ENCODE measurements at regions not wholly inside any gene's neighbourhood (a gene's known extent, or its start where the extent isn't known, plus 50 kb on each side); places are given as distances from the start of the nearest gene placed in this dataset.

DNA sequence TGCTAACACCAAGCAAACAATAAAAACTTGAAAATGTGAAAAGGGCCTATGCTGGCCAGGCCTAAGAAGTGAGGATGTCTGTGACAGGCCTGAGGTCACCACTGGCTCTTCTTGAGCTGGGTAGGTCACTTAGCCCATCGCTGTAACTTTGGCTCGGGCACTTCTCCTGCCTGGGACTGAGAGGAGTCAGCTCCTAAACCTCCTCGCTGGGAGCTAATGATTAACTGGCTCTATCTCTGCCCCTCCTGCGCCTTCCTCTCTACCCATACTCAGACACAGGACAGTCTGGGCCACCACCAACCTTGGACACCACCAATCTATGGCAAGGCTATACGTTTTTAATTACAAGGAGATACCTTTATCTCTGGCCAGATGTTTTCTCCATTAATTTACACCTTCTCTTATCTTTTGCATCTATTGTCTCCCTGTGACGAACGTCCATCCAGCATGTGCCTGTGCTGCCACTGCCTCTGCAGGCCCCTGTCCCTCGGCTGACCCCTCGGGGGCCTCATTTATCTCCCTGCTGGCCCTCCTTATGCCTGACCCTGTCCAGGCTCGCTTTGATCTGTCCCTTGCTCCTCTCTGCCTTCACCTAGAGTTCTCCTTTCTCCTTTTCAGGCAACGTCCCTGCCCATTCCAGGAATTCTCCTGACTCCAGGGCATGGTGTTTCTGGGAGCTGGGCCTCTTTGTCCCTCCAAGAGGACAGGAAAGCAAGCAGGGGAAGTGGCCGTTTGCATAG lies 149.1 kb upstream of the GATA6 start:
- Histone ChIP-seq H3K4me3 (ENCODE audit: low read length) (no peak overlapping the region), H3K36me3 (ENCODE audit: control insufficient read depth, insufficient read depth, low read length) (no peaks in the 10 kb centered on the region), H3K4me1 (ENCODE audit: control insufficient read depth, insufficient read depth, low read length) (peaks cover 14% of the 10 kb centered on the region), H3K9me3 (ENCODE audit: control insufficient read depth, low read length) (peaks cover 11% of the 10 kb centered on the region), H3K9ac (ENCODE audit: extremely low read depth, low read length, poor library complexity, severe bottlenecking) (peak overlapping the region; percentile 15), H3K27me3 (ENCODE audit: control insufficient read depth, insufficient read depth, low read length, poor library complexity, severe bottlenecking) (no peaks in the 10 kb centered on the region), H3K27ac (ENCODE audit: low read depth, low read length) (no peak overlapping the region)
- Mint-ChIP-seq H3K27ac (peak overlapping the region; percentile 66), H3K9me3 (peaks cover 3% of the 10 kb centered on the region), H3K27me3 (ENCODE audit: insufficient read depth) (no peaks in the 10 kb centered on the region), H3K36me3 (ENCODE audit: low read depth) (no peaks in the 10 kb centered on the region), H3K4me1 (peaks cover 40% of the 10 kb centered on the region), H3K4me3 (no peak overlapping the region)
- TF ChIP-seq, protein P1, sequence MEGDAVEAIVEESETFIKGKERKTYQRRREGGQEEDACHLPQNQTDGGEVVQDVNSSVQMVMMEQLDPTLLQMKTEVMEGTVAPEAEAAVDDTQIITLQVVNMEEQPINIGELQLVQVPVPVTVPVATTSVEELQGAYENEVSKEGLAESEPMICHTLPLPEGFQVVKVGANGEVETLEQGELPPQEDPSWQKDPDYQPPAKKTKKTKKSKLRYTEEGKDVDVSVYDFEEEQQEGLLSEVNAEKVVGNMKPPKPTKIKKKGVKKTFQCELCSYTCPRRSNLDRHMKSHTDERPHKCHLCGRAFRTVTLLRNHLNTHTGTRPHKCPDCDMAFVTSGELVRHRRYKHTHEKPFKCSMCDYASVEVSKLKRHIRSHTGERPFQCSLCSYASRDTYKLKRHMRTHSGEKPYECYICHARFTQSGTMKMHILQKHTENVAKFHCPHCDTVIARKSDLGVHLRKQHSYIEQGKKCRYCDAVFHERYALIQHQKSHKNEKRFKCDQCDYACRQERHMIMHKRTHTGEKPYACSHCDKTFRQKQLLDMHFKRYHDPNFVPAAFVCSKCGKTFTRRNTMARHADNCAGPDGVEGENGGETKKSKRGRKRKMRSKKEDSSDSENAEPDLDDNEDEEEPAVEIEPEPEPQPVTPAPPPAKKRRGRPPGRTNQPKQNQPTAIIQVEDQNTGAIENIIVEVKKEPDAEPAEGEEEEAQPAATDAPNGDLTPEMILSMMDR (conservative IDR thresholded peaks at IDR 0.05): no peak
- 58 to 60% methylated on average over 7 to 12 of the region's 12 CpGs for WGBS, 2 experiments (ENCODE audit: insufficient coverage in 1 of 2, insufficient read length in 1 of 2)
- peak; percentile 67 for DNase-seq

DNA sequence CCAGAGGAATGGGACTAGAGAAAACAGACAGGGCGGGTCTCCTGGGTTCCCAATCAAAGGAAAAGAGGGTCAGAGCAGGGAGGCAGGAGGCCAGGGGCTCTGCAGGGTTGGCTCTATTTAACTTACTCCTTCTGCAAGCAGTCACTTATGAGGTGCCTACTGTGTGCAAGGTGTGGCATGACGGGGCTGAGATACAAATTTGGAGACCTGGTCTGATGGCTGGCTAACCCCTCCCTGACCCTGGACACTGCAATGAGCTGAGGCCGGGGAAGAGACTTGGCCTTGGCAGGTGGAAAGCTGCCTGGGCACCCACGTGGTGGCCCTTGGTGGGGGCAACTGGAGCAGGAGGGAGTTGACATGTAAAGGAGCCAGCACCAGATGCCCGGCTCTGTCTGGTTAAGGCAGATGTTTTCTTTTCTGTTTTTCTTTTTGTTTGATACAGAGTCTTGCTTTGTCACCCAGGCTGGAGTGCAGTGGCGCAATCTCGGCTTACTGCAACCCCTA lies 148.5 kb upstream of the GATA6 start:
- no peak overlapping the region for H3K4me3 Mint-ChIP-seq
- peak overlapping the region; percentile 15 for H3K9ac ChIP-seq (ENCODE audit: extremely low read depth, low read length, poor library complexity, severe bottlenecking)
- no peaks in the 10 kb centered on the region for H3K27me3 Mint-ChIP-seq (ENCODE audit: insufficient read depth)
- 89 to 92% methylated on average over 3 to 7 of the region's 7 CpGs for WGBS, 2 experiments (ENCODE audit: insufficient coverage in 1 of 2, insufficient read length in 1 of 2)
- no peak overlapping the region for H3K27ac ChIP-seq (ENCODE audit: low read depth, low read length)
- peaks cover 14% of the 10 kb centered on the region for H3K4me1 ChIP-seq (ENCODE audit: control insufficient read depth, insufficient read depth, low read length)
- no peak for DNase-seq
- peak overlapping the region; percentile 66 for H3K27ac Mint-ChIP-seq
- peaks cover 11% of the 10 kb centered on the region for H3K9me3 ChIP-seq (ENCODE audit: control insufficient read depth, low read length)
- H3K27me3 ChIP-seq (ENCODE audit: control insufficient read depth, insufficient read depth, low read length, poor library complexity, severe bottlenecking): no peaks in the 10 kb centered on the region
- TF ChIP-seq, protein P1 (conservative IDR thresholded peaks at IDR 0.05): no peak
- H3K36me3 Mint-ChIP-seq (ENCODE audit: low read depth): no peaks in the 10 kb centered on the region
- H3K4me3 ChIP-seq (ENCODE audit: low read length): no peak overlapping the region
- H3K36me3 ChIP-seq (ENCODE audit: control insufficient read depth, insufficient read depth, low read length): no peaks in the 10 kb centered on the region
- H3K9me3 Mint-ChIP-seq: peaks cover 3% of the 10 kb centered on the region
- peaks cover 45% of the 10 kb centered on the region for H3K4me1 Mint-ChIP-seq

DNA sequence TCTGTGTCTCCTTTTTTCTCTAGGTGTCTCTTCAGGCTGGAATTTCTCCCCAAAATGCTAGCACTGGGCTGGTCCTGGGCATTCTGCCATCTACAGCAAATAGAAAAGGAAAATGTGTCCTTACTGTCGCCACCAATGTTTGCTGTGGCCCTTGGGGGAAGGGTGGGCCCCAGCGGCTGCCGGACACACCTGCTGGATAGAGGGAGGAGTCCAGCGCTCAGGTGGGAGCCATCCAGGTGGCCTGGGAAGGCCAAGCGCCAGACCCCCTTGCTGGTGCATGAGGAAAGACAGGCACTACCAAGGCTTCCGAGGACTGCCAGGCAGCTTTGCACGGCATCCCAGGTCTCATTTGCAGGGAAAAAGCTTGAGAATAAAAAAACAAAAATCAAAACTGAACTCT lies 147.7 kb upstream of the GATA6 start:
- 80 to 97% methylated on average over 1 to 7 of the region's 7 CpGs for WGBS, 2 experiments (ENCODE audit: insufficient coverage in 1 of 2, insufficient read length in 1 of 2)

More for the DNA sequence above, 147.7 kb upstream of the GATA6 start:
- Histone ChIP-seq H3K4me3 (ENCODE audit: low read length) (no peak overlapping the region), H3K9ac (ENCODE audit: extremely low read depth, low read length, poor library complexity, severe bottlenecking) (no peak overlapping the region), H3K27ac (ENCODE audit: low read depth, low read length) (no peak overlapping the region), H3K4me1 (ENCODE audit: control insufficient read depth, insufficient read depth, low read length) (peaks cover 19% of the 10 kb centered on the region), H3K9me3 (ENCODE audit: control insufficient read depth, low read length) (peaks cover 5% of the 10 kb centered on the region), H3K36me3 (ENCODE audit: control insufficient read depth, insufficient read depth, low read length) (no peaks in the 10 kb centered on the region), H3K27me3 (ENCODE audit: control insufficient read depth, insufficient read depth, low read length, poor library complexity, severe bottlenecking) (no peaks in the 10 kb centered on the region)
- no peaks in the 10 kb centered on the region for H3K27me3 Mint-ChIP-seq (ENCODE audit: insufficient read depth)
- H3K36me3 Mint-ChIP-seq (ENCODE audit: low read depth): no peaks in the 10 kb centered on the region
- no peak for DNase-seq
- no peak overlapping the region for H3K27ac Mint-ChIP-seq
- no peak overlapping the region for H3K4me3 Mint-ChIP-seq
- peaks cover under 1% of the 10 kb centered on the region for H3K9me3 Mint-ChIP-seq
- TF ChIP-seq, protein P1 (conservative IDR thresholded peaks at IDR 0.05): no peak
- H3K4me1 Mint-ChIP-seq: peaks cover 53% of the 10 kb centered on the region

Data from endodermal cell (in vitro differentiated cells).